ENCODE measurements at regions not wholly inside any gene's neighbourhood (a gene's known extent, or its start where the extent isn't known, plus 50 kb on each side); places are given as distances from the start of the nearest gene placed in this dataset.

DNA sequence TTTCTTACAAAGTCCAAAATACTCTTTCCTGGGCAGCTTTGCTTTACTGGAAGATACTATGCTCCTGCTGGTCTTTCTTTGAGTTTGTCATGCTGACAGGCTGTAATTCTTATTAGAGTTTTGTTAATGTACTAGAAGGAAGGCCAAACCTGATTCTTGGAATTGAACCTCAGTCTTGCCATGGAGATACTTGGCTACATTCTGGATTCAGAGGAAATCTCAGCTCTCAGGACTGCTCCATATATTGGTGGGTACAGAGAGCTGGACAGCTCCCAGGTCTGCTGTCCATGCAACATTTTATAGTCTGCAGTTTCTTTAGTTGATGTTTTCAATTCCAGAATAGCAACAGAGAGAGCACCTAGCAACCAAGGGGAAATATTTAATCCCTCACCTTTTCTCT is 363.1 kb upstream of the STXBP6 start:
- H3K9me1 ChIP-seq (replicated peaks; ENCODE audit: control insufficient read depth, extremely low read depth, insufficient read depth, low read length) = no peaks in the 10 kb centered on the region
- intact Hi-C loops (cut with micrococcal nuclease) (no loop called here), dilution Hi-C loops (cut with MboI; ENCODE audit: extremely low pct_ligation_motif_present, low sequenced_read_pairs) (no loop called here)
- H3K36me3 ChIP-seq (ENCODE audit: control insufficient read depth in 2 of 2, extremely low read depth in 1 of 2, insufficient read depth in 2 of 2, low read length in 2 of 2) = no peaks in the 10 kb centered on the region
- no peak overlapping the region for H3K4me3 ChIP-seq (replicated peaks in 1 of 3; ENCODE audit: insufficient read depth in 1 of 3, low read depth in 1 of 3, low read length in 3 of 3)
- H4K20me1 ChIP-seq (replicated peaks; ENCODE audit: control insufficient read depth, extremely low read depth, insufficient read depth, low read length) = no peaks in the 10 kb centered on the region
- H3K79me2 ChIP-seq (ENCODE audit: control insufficient read depth, insufficient read depth, low read length) = no peaks in the 10 kb centered on the region
- H3K27me3 ChIP-seq (ENCODE audit: control insufficient read depth in 2 of 2, insufficient read depth in 2 of 2, low read length in 2 of 2) = no peaks in the 10 kb centered on the region
- BruUV-seq (replicated peaks) = no TSS peak
- no peaks in the 10 kb centered on the region for H3K9me3 ChIP-seq (replicated peaks; ENCODE audit: control insufficient read depth, insufficient read depth, low read length)
- no peaks in the 10 kb centered on the region for H3K4me1 ChIP-seq (ENCODE audit: control insufficient read depth, extremely low read depth, insufficient read depth, low read length)
- ChIA-PET CTCF (interaction anchor here (0.8 to 4.3 kb wide), 8 partner anchors 9 to 1503 kb away, joined by 3 to 46 read pairs (median 6); no protein-coding TSS in a partner anchor), POLR2A (no interaction called here)
- FAIRE-seq = no peak
- no peak overlapping the region for H2AFZ ChIP-seq (ENCODE audit: low read depth, low read length)
- H3K9ac ChIP-seq (replicated peaks; ENCODE audit: extremely low read depth, insufficient read depth, low read length) = no peak overlapping the region
- DNase-seq (ENCODE audit: low read depth, low spot score) = no peak
- H3K27ac ChIP-seq (ENCODE audit: insufficient read depth, low read depth, low read length) = no peak overlapping the region
- no peak overlapping the region for H3K4me2 ChIP-seq (ENCODE audit: insufficient read depth, low read length)
- no peak for TF ChIP-seq JUN (IDR thresholded peaks at IDR 0.05; ENCODE audit: borderline replicate concordance, insufficient read depth, insufficient read length, low read depth)
- TF ChIP-seq POLR2AphosphoS5 (IDR thresholded peaks at IDR 0.05; ENCODE audit: insufficient read depth, low read depth, low read length) = no peak
- TF ChIP-seq, protein P1, sequence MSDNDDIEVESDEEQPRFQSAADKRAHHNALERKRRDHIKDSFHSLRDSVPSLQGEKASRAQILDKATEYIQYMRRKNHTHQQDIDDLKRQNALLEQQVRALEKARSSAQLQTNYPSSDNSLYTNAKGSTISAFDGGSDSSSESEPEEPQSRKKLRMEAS (IDR thresholded peaks at IDR 0.05; ENCODE audit: insufficient read depth, insufficient read length) = no peak
- no peak for TF ChIP-seq MYC (IDR thresholded peaks at IDR 0.05; ENCODE audit: low read depth, low read length)

DNA sequence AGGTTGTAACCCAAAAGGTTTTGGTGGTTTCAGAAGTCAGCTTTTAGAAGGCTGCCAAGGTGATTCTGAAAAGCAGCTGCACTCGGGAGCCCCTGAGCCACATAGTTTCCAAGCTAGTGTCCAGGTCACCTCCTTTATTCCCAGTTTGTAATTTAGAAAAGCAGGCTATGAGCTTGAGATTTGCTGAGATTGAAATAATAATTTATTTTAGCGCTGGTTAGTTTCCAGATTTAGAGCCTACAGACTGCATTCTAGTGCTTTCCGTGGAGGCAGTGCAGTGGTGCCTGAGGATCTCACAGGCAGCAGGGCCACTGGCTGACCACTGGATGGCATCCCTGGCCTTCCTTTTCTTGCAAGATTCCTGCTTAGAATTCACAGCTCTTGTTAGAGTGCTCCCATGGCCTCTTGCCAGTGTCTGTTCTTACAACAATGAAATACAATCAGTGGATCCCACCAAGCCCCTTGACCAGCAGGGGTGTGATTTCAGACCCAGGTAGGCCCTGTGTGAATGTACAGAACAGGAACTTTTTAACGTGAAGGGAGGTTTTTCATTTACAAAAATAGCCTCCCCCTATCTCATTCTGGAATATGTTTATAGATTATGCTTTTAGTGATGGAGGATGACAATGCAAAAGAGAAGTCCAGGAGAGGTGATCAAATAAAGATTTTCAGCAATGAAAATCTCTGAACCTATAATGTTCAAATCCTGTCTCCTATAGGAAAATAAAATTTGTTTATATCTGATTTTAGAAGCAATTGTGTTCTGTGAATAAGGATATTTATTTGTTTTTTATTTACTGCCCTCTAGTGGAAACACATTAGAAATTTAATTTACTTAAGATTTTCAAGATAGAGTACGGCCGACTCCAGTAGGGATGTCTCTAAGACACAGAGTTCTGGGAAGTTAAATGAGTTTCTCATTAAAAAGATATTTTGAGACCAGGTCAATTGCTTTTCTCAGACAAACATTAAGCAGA is 362.1 kb upstream of the STXBP6 start:
- Histone ChIP-seq H3K4me3 (replicated peaks in 1 of 3; ENCODE audit: insufficient read depth in 1 of 3, low read depth in 1 of 3, low read length in 3 of 3) (no peak overlapping the region), H3K9ac (replicated peaks; ENCODE audit: extremely low read depth, insufficient read depth, low read length) (no peak overlapping the region), H3K36me3 (ENCODE audit: control insufficient read depth in 2 of 2, extremely low read depth in 1 of 2, insufficient read depth in 2 of 2, low read length in 2 of 2) (no peaks in the 10 kb centered on the region), H3K4me1 (ENCODE audit: control insufficient read depth, extremely low read depth, insufficient read depth, low read length) (no peaks in the 10 kb centered on the region), H3K9me1 (replicated peaks; ENCODE audit: control insufficient read depth, extremely low read depth, insufficient read depth, low read length) (no peaks in the 10 kb centered on the region), H2AFZ (ENCODE audit: low read depth, low read length) (no peak overlapping the region), H3K9me3 (replicated peaks; ENCODE audit: control insufficient read depth, insufficient read depth, low read length) (no peaks in the 10 kb centered on the region), H4K20me1 (replicated peaks; ENCODE audit: control insufficient read depth, extremely low read depth, insufficient read depth, low read length) (no peaks in the 10 kb centered on the region), H3K27me3 (ENCODE audit: control insufficient read depth in 2 of 2, insufficient read depth in 2 of 2, low read length in 2 of 2) (no peaks in the 10 kb centered on the region), H3K4me2 (ENCODE audit: insufficient read depth, low read length) (no peak overlapping the region), H3K79me2 (ENCODE audit: control insufficient read depth, insufficient read depth, low read length) (no peaks in the 10 kb centered on the region), H3K27ac (ENCODE audit: insufficient read depth, low read depth, low read length) (no peak overlapping the region)
- ChIA-PET POLR2A (no interaction called here), CTCF (interaction anchor here (0.6 to 4.3 kb wide), 17 partner anchors 10 to 990 kb away, joined by 3 to 46 read pairs (median 4); no protein-coding TSS in a partner anchor)
- no TSS peak for BruUV-seq (replicated peaks)
- dilution Hi-C loops (cut with MboI; ENCODE audit: extremely low pct_ligation_motif_present, low sequenced_read_pairs) = no loop called here
- intact Hi-C loops (cut with micrococcal nuclease) = no loop called here
- FAIRE-seq = no peak
- no peak for TF ChIP-seq EZH2 (IDR thresholded peaks at IDR 0.05; ENCODE audit: borderline replicate concordance, low read depth, low read length, severe bottlenecking)
- TF ChIP-seq, protein P2, sequence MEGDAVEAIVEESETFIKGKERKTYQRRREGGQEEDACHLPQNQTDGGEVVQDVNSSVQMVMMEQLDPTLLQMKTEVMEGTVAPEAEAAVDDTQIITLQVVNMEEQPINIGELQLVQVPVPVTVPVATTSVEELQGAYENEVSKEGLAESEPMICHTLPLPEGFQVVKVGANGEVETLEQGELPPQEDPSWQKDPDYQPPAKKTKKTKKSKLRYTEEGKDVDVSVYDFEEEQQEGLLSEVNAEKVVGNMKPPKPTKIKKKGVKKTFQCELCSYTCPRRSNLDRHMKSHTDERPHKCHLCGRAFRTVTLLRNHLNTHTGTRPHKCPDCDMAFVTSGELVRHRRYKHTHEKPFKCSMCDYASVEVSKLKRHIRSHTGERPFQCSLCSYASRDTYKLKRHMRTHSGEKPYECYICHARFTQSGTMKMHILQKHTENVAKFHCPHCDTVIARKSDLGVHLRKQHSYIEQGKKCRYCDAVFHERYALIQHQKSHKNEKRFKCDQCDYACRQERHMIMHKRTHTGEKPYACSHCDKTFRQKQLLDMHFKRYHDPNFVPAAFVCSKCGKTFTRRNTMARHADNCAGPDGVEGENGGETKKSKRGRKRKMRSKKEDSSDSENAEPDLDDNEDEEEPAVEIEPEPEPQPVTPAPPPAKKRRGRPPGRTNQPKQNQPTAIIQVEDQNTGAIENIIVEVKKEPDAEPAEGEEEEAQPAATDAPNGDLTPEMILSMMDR (IDR thresholded peaks at IDR 0.05; ENCODE audit: extremely low read depth in 1 of 2, insufficient read depth in 1 of 2, low read depth in 1 of 2, low read length in 2 of 2) = peak; percentile 5 to 16
- DNase-seq (ENCODE audit: low read depth, low spot score) = no peak
